Chondrocyte (in vitro differentiated cells): ENCODE measurements at regions not wholly inside any gene's neighbourhood (a gene's known extent, or its start where the extent isn't known, plus 50 kb on each side); places are given as distances from the start of the nearest gene placed in this dataset.

Experiments
- DNase-seq: peaks from one replicate; pipeline ENCODE4 v3.0.0; 2021; ENCODE audit warnings: mixed read lengths, low spot score
- H3K27ac Mint-ChIP-seq: one replicate; pipeline ENCODE4 v1.8.0; 2021; ENCODE audit warnings: mild to moderate bottlenecking, moderate library complexity, mixed read lengths; ENCODE audit not compliant: unreplicated experiment
- H3K27me3 Mint-ChIP-seq: 2 replicates; pipeline ENCODE4 v1.8.0; 2021; ENCODE audit warnings: low read depth, mixed read lengths
- H3K36me3 Mint-ChIP-seq: 2 replicates; pipeline ENCODE4 v1.8.0; 2021; ENCODE audit warnings: low read depth, mixed read lengths
- H3K4me1 Mint-ChIP-seq: 2 replicates; pipeline ENCODE4 v1.8.0; 2021; ENCODE audit warnings: low read depth, mild to moderate bottlenecking, mixed read lengths
- H3K4me3 Mint-ChIP-seq: one replicate; pipeline ENCODE4 v1.8.0; 2021; ENCODE audit warnings: mild to moderate bottlenecking, moderate library complexity, mixed read lengths; ENCODE audit not compliant: unreplicated experiment
- H3K9me3 Mint-ChIP-seq: 2 replicates; pipeline ENCODE4 v1.8.0; 2021; ENCODE audit warnings: low read depth, mixed read lengths
- TF ChIP-seq, protein P1 (sequence below): fragments of 200-600 bp; sonication (generic); IDR thresholded peaks from 2 replicates; pipeline ENCODE4 v1.5.0; 2021; ENCODE audit warnings: antibody characterized with exemption, mild to moderate bottlenecking, moderate library complexity

DNA sequence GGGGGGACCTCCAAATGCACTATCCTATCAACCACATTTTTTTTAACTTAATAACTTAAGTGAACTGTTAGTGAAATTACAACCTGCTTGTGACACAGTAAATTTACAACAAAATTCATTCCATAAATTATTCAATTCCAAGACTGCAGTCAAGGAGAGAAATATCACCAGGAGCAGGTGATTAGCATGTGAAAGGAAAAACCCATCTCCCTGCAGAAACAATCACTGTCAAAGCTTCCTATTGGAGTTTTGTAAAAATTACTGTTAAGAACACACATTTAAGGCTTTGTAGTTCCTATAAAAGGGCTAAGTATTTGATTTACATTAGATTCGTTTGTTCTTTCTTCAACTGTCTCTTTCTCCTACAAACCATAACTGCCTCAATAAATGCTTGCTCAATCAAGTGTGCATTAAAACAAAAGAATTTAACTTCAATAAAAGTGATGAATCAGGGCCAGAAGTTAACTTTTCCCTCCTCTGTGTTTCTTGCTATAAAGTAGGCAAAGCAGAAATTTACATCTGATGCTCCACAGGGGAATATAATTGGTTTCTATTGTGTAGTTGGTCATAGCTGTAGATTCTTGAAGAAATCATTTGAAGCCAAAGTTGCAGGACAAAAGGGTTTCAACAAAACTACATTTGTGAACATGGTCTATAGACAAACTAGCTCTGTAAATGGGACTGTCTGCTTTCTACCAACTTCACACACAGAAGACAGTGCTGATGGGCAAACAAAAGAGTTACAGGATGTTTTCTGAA is 195.1 kb upstream of the PSMD7 start:
- Mint-ChIP-seq H3K4me1 (no peaks in the 10 kb centered on the region), H3K4me3 (no peak overlapping the region), H3K36me3 (no peaks in the 10 kb centered on the region), H3K27me3 (peaks cover 23% of the 10 kb centered on the region), H3K27ac (no peak overlapping the region), H3K9me3 (no peaks in the 10 kb centered on the region)
- DNase-seq, result no peak
- TF ChIP-seq, protein P1, sequence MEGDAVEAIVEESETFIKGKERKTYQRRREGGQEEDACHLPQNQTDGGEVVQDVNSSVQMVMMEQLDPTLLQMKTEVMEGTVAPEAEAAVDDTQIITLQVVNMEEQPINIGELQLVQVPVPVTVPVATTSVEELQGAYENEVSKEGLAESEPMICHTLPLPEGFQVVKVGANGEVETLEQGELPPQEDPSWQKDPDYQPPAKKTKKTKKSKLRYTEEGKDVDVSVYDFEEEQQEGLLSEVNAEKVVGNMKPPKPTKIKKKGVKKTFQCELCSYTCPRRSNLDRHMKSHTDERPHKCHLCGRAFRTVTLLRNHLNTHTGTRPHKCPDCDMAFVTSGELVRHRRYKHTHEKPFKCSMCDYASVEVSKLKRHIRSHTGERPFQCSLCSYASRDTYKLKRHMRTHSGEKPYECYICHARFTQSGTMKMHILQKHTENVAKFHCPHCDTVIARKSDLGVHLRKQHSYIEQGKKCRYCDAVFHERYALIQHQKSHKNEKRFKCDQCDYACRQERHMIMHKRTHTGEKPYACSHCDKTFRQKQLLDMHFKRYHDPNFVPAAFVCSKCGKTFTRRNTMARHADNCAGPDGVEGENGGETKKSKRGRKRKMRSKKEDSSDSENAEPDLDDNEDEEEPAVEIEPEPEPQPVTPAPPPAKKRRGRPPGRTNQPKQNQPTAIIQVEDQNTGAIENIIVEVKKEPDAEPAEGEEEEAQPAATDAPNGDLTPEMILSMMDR, result no peak

DNA sequence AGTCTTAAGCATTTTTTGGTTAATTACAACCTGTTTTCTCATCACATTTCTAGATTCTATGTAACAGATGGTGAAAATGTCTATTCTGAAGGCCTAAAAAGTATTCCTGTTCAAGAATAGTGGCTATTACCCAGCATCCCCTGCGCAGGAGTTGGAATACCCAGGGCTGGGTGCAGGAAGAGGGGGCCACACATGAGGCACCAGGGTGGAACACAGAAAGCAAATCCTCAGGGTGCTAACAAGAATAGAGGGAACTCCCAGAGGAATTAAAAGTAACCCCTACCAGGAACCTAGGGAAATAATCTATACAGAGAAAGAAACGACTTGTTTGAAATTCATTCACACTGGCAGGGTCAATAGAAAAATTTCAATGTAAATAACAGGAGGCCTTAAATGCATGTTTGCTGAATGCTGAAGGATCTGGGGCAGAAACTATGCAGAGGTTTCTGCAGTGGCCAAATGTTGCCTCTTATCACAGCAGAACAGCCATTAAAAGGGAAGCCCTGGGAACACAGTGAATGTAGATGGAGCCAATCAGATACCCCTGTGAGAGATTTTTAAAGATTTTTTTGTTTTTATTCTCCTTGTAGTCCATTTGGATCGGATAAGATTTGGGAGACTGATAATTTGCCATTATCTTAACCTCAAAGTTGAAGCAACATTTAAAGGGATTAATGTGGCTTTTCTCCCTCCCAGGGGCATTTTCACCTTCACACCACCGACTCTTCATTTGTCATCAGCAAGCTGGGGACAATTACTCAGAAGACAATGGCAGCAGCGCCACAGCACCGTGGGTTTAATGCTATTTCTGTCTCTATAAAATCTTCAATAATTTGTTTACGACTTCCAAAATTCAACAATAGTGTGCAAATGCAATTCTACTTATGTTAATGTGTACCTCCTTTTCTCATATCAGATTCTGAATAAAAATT is 196.0 kb upstream of the PSMD7 start:
- H3K36me3 Mint-ChIP-seq, result no peaks in the 10 kb centered on the region
- peaks cover 23% of the 10 kb centered on the region for H3K27me3 Mint-ChIP-seq
- TF ChIP-seq, protein P1, result no peak
- no peaks in the 10 kb centered on the region for H3K4me1 Mint-ChIP-seq
- DNase-seq, result no peak
- no peak overlapping the region for H3K4me3 Mint-ChIP-seq
- H3K27ac Mint-ChIP-seq, result no peak overlapping the region
- no peaks in the 10 kb centered on the region for H3K9me3 Mint-ChIP-seq

DNA sequence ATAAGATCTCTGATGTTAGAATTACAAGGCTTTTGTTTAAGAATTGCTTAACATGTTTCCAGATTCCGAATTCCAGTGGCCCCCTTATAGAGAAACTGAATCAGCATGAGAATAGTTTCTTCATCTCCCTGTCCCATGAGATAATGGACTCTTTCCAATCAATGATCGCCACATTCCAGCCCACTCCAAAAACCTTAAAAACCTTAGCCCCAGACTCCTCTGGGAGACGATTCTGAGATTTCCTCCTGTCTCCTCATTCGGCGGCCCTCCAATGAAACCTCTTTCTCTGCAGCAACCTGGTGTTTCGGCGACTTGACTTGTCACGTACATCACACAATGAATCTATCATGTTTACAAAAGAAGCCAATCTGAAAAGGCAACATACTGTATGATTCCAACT is 197.1 kb upstream of the PSMD7 start:
- TF ChIP-seq, protein P1, result no peak
- Mint-ChIP-seq H3K4me3 (no peak overlapping the region), H3K4me1 (no peaks in the 10 kb centered on the region), H3K36me3 (no peaks in the 10 kb centered on the region), H3K27me3 (peaks cover 21% of the 10 kb centered on the region), H3K27ac (no peak overlapping the region), H3K9me3 (no peaks in the 10 kb centered on the region)
- no peak for DNase-seq

DNA sequence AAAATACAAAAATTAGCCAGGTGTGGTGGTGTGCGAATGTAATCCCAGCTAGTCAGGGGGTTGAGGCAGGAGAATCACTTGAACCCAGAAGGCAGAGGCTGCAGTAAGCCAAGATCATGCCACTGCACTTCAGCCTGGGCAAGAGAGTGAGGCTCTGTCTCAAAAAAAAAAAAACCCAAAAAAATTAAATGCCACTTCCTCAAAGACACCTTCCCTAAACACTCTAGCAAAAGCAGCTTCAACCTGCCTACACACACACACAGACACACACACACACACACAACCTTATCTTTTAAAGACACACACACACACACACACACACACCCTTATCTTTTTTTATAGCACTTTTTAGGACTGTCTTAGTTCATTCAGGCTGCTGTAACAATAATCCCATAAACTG is 201.7 kb upstream of the PSMD7 start:
- no peaks in the 10 kb centered on the region for H3K36me3 Mint-ChIP-seq
- no peaks in the 10 kb centered on the region for H3K4me1 Mint-ChIP-seq
- no peaks in the 10 kb centered on the region for H3K9me3 Mint-ChIP-seq
- DNase-seq, result no peak
- TF ChIP-seq, protein P1, result no peak
- peaks cover 5% of the 10 kb centered on the region for H3K27me3 Mint-ChIP-seq
- no peak overlapping the region for H3K27ac Mint-ChIP-seq
- no peak overlapping the region for H3K4me3 Mint-ChIP-seq

DNA sequence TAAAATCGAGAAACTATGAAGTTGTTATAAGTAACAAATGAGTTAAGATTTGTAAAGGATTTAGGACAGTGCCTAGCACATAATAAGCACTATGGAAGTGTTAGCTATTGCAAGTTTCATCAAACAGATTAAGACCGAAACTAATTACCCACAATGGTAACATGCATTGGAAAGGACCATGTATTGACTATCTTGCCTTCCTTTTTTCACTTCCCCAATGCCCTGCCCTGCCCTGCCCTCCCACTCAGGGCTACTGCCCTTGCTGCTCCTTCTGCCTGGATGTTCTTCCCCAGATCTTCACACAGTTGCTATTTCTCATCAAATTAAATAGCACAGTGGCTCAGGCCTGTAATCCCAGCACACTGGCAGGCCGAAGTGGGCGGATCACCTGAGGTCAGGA is 202.1 kb upstream of the PSMD7 start:
- H3K27me3 Mint-ChIP-seq, result peaks cover under 1% of the 10 kb centered on the region
- H3K27ac Mint-ChIP-seq, result no peak overlapping the region
- no peaks in the 10 kb centered on the region for H3K36me3 Mint-ChIP-seq
- H3K9me3 Mint-ChIP-seq, result no peaks in the 10 kb centered on the region
- no peak overlapping the region for H3K4me3 Mint-ChIP-seq
- H3K4me1 Mint-ChIP-seq, result no peaks in the 10 kb centered on the region
- TF ChIP-seq, protein P1, result no peak
- no peak for DNase-seq
